Dendritic cell treated with granulocyte-macrophage colony-stimulating factor and Interleukin-4, amounts not matched to agents 40 ng/mL and 50 ng/mL, for 4 days (primary cell): ENCODE measurements at regions not wholly inside any gene's neighbourhood (a gene's known extent, or its start where the extent isn't known, plus 50 kb on each side); places are given as distances from the start of the nearest gene placed in this dataset.

Source experiments
- H3K27ac Mint-ChIP-seq: one replicate; pipeline ENCODE4 v1.8.0; 2022; ENCODE audit warnings: mild to moderate bottlenecking, mixed read lengths
- H3K27me3 Mint-ChIP-seq: one replicate; pipeline ENCODE4 v1.8.0; 2022; ENCODE audit warnings: mild to moderate bottlenecking, mixed read lengths
- H3K36me3 Mint-ChIP-seq: one replicate; pipeline ENCODE4 v1.8.0; 2022; ENCODE audit warnings: low read depth, mixed read lengths
- H3K4me1 Mint-ChIP-seq: one replicate; pipeline ENCODE4 v1.8.0; 2022; ENCODE audit warnings: low read depth, mixed read lengths
- H3K4me3 Mint-ChIP-seq: one replicate; pipeline ENCODE4 v1.8.0; 2022; ENCODE audit warnings: mild to moderate bottlenecking, moderate library complexity, mixed read lengths
- H3K9me3 Mint-ChIP-seq: one replicate; pipeline ENCODE4 v1.8.0; 2022; ENCODE audit warnings: mixed read lengths
- intact Hi-C: fragments of 100-400 bp; cut with micrococcal nuclease; formaldehyde crosslinking; loops from one replicate; pipeline ENCODE4 v1.15.0; 2022

- no peak overlapping the region for H3K4me3 Mint-ChIP-seq
- intact Hi-C loops: no loop called here
- H3K9me3 Mint-ChIP-seq: no peaks in the 10 kb centered on the region
- H3K27ac Mint-ChIP-seq: no peak overlapping the region
- no peaks in the 10 kb centered on the region for H3K4me1 Mint-ChIP-seq
- H3K27me3 Mint-ChIP-seq: no peaks in the 10 kb centered on the region
- no peaks in the 10 kb centered on the region for H3K36me3 Mint-ChIP-seq
Measured at GRCh38 chr6:96469312-96469711, 52.3 kb upstream of the UFL1 start.

GRCh38 chr6:96470296-96470695 lies 51.3 kb upstream of the UFL1 start:
- Mint-ChIP-seq H3K36me3 (no peaks in the 10 kb centered on the region), H3K4me1 (no peaks in the 10 kb centered on the region), H3K9me3 (no peaks in the 10 kb centered on the region), H3K27me3 (no peaks in the 10 kb centered on the region), H3K27ac (no peak overlapping the region), H3K4me3 (no peak overlapping the region)
- intact Hi-C loops: no loop called here
